ENCODE measurements at regions not wholly inside any gene's neighbourhood (a gene's known extent, or its start where the extent isn't known, plus 50 kb on each side); places are given as distances from the start of the nearest gene placed in this dataset.

DNA sequence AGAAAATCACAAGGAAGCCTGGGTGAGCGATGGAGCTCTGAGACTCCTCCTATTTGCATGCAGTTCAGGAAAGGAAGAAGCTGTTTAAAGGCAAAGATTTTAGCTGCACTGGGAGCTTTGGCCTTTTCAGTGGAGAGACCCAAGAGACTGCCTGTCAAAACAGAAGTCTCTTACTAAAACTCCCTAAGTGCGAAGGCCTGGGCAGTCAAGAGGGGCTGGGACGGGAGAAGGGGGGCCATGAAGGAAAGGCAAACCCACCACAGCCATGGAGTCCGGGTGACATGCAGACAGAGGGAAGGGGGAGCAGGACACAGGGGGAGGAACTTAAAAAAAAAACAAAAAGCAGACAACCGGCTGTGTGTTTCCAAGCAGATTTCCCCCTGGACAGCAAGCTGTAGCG is 537.6 kb upstream of the NOX3 start:
- no peak for DNase-seq (ENCODE audit: low spot score)

- no peak for DNase-seq (ENCODE audit: low spot score)
These were observed 530.1 kb upstream of the NOX3 start for GRCh38 chr6:155985660-155986138.

DNA sequence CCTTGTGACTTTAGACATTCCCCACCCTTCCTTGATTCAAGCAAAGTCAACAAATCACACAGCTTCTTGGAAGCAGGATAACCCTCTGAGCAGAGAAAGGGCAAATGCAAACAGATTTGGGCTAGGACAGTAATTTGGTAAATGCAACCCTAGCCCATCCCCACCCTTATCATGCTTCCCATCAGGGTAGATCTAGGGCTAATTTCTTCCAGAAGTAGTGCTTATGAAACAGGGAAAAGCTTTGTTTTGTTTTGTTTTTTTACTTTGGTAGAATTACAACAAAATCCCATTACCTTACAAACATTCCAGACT is 525.1 kb upstream of the NOX3 start:
- DNase-seq (ENCODE audit: low spot score) = no peak

- DNase-seq (ENCODE audit: low spot score) = no peak
These were observed 524.6 kb upstream of the NOX3 start for GRCh38 chr6:155980014-155980767.

DNA sequence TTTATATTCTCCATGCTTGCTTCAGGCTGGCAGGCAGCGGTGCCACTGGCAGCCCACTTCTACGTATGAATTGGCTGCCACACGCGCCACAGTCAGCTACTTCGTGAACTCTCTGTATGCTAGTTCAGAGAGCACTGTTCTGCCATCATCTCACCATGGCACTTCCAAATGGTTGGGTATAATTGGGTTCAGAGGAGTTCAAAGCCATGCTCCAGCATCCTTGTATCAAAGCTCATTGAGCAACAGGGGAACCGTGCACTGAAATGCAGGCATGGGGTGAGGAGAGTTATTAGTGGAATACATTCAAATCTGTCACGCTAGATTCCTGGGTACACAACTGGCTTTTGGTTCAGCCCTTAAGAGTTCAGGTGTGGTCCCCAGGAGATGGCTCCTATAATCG is 519.9 kb upstream of the NOX3 start:
- DNase-seq (ENCODE audit: low spot score) = no peak

GRCh38 chr6:155974811-155975323 is 519.2 kb upstream of the NOX3 start:
- no peak for DNase-seq (ENCODE audit: low spot score)

DNA sequence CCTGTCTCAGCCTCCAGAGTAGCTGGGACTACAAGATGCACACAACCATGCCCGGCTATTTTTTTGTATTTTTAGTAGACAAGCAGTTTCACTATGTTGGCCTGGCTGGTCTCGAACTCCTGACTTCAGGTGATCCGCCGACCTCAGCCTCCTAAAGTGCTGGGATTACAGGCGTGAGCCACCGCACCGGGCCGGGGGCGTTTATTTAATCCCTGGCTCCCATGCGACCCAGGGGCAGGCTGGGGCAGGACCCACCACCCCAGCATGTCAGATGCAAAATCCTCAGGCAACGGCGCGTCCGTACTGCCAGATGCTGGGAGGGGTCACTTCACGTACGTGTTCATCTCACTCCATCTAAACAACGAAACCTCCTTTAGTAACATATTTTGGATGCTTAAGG is 518.7 kb upstream of the NOX3 start:
- DNase-seq (ENCODE audit: low spot score) = no peak

- DNase-seq (ENCODE audit: low spot score) = no peak
These were observed 515.5 kb upstream of the NOX3 start for GRCh38 chr6:155970876-155971708.

GRCh38 chr6:155970472-155970871 is 514.8 kb upstream of the NOX3 start:
- DNase-seq (ENCODE audit: low spot score) = no peak

DNA sequence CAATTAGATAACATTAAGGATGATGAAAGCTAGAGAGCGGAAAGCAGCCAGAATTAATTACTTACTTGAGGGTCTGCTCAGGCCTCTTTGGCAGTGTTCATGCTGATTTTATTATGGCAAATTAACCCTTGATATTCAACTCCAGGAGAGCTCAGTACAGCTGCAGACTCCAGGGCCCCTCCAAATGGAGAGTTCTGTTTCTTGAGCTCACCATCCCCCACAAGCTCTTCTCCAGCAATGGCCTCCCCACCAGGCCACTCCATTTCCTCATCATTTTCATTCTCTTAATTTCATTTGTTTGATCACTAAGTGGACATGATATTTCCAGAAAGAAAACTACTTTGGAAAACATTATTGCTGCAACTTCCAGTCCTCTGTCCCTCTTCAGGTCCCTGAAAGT is 513.3 kb upstream of the NOX3 start:
- DNase-seq (ENCODE audit: low spot score) = no peak

DNA sequence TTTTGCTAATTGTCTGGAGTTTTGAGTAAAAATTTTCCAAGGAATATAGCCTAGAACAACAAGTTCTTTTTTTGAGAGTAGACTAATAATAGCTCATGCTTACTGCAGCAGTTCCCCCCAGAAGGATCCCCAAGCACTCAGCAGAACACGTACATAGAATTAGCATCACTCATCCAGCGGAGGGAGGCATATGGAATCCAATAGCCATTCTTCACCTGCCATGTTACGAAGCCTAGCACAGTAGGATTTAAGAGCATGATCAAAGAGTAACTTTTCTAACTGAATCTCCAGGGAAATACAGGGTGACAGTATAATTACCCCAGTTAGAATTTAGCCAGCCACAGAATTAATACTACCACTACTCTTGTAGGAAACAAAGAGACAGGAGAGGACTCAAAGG is 511.7 kb upstream of the NOX3 start:
- DNase-seq (ENCODE audit: low spot score) = no peak

DNA sequence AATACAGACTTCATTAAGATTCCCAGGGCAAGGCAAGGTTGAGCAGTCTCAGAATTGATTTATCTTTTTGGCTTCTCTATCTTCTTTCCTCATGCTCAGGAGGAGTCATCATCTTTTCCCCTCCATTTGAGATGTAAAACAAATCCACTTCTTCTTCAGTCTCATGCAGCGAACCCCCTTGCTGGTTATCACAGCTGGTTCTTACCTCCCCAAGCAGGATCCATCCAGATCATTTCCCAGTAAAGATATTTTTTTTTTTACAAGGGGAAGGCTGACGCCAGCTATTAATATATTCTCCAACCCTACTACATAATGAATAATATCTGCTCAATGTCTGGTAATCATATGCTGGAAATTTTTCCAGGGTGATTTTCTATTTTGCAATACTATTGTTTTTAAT is 508.9 kb upstream of the NOX3 start:
- no peak for DNase-seq (ENCODE audit: low spot score)

DNA sequence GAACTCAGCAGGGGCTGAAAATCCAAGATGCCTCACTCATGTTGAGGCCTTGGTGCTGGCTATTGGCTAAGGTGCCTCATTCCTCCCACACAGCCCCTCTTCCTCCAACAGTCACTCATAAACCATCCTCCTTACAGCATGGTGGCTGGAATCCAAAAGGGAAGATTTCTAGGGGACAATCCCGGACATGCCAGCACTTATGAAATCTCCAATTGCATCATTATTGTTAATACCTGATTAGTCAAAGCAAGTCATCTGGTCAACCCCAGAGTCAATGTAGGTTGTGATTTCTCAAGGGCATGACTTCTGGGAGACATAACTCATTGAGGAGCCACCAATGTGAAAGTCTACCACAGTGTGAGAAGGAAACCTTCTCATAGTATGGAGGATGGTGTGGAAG is 506.6 kb upstream of the NOX3 start:
- no peak for DNase-seq (ENCODE audit: low spot score)

DNA sequence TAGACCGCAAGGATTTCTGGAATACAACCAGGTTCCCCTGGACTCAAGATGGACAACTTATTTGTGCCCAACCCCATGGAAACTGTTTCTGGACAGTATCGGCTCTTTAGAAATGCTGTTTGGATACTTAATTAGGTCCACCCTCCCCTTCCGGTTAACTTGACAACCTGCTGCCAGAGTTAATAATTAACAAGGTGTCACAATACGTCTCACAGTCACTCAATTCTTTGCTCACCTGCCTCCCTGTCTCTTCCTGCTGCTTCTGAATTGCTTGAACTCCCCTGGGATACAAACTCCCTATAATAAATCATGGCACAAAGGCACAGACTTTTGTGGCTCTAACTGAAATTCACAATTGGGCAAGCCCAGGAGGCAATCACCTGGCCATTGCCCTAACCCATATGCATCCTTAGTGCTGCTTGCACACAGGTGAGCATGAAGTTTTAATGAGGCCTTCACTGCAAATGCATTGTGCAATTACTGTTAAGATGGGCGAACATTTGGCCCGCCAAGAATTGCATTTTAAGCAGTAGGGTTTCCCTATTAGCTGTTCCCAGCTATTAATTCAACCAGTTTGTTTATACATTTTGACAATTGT is 504.4 kb upstream of the NOX3 start:
- DNase-seq (ENCODE audit: low spot score) = no peak

DNA sequence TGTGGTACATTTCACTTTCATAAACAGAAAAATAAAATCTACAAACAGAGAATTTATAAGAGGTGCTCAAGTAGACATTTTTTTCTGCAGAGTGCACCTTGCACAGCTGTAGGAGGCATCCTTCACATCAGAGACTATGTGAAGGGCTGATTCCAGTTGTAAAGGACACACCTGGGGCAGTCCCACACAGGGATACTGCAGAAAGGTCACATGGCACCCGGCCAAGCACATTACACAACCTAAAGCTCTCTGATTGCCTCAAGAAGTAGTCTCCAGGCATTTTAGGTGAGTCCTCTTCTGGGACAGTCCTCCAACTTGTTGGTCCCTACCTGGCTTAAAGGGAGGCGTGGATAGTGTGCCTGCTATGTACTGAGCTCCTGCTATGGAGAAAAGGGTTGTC is 502.9 kb upstream of the NOX3 start:
- no peak for DNase-seq (ENCODE audit: low spot score)

DNA sequence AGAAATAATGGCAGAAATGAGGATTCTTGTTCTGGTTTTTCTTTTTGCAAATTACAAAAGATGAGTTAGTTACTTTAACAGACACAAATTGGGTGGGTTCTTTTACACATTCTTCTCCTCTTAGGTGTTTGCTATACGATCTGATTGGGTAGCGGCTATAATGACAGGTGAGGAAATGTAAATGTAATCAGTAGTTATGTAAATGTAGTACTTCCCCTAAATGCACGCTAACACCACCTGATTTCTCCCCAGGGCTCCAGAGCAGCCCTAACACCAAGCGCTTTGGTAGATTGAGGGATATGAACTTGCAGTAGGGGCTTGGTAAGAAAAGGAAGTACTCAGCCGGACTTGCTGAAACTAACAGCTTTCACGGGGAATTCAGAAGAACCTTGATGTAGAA is 499.4 kb upstream of the NOX3 start:
- no peak for DNase-seq (ENCODE audit: low spot score)

GRCh38 chr6:155954149-155954548 is 498.5 kb upstream of the NOX3 start:
- DNase-seq (ENCODE audit: low spot score) = no peak

DNA sequence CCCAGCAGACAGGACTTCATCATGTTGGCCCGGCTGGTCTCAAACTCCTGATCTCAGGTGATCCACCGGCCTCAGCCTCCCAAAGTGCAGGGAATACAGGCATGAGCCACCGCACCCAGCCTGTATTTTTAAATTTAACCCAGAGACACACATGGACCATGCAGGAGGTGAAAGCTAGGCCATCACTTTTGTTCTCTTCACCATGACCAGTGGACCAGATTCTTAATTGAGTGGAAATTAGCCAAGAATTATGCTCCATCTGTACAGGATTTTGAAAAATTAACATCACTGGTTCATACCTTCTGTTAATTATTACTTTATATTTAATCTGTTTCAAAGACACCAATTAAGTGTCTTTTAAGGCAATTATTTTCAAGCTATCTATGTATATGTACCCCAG is 493.6 kb upstream of the NOX3 start:
- no peak for DNase-seq (ENCODE audit: low spot score)

GRCh38 chr6:155946860-155947259 is 491.2 kb upstream of the NOX3 start:
- no peak for DNase-seq (ENCODE audit: low spot score)

DNA sequence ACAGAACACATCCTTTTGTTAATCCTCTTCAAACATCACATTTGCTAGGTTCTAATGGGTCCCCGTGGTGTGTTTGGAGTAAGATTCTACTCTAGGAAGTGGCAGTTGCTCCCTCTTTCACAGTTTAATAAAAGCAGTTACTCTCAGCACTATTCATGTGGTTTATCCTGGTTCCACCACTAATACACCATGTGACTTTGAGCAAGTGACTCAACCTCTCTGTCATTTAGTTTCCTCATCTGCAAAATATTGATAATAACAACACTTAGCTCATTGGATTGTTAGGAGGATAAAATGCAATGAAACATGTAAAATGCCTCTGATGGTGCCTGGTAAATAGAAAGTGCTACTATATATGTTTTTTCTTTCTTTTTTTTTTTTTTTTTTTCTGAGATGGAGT is 488.0 kb upstream of the NOX3 start:
- DNase-seq (ENCODE audit: low spot score) = no peak

- no peak for DNase-seq (ENCODE audit: low spot score)
These were observed 483.6 kb upstream of the NOX3 start for GRCh38 chr6:155939253-155939652.

GRCh38 chr6:155936551-155936950 is 480.9 kb upstream of the NOX3 start:
- no peak for DNase-seq (ENCODE audit: low spot score)

DNA sequence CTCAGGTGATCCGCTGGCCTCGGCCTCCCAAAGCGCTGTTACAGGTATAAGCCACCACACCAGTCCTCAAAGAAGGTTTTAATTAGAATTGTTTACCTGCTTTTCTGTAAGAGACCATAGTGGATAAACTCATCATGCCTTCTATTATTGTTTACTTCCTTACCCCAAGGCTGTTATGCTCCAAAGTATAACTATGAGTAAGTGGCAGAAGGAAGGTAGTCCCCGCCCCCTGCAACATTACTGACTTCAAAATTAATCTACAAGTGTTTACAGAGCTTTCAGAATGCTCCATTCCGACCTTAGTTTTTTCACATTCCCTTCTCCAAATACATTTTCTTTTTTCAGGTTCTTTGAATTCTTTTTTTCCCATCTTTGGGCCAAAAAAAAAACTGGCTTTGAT is 480.5 kb upstream of the NOX3 start:
- DNase-seq (ENCODE audit: low spot score) = no peak
